ENCODE measurements at regions not wholly inside any gene's neighbourhood (a gene's known extent, or its start where the extent isn't known, plus 50 kb on each side); places are given as distances from the start of the nearest gene placed in this dataset. TPM values are rescaled to one million over a fixed set of nuclear protein-coding genes. Genes with fewer than 3 reads are reported as not detected.
"Not testable (repeated sequence)": the region's sequence is repeated elsewhere in the genome, so short reads cannot be mapped to it uniquely, and the experiment has no call there.

DNA sequence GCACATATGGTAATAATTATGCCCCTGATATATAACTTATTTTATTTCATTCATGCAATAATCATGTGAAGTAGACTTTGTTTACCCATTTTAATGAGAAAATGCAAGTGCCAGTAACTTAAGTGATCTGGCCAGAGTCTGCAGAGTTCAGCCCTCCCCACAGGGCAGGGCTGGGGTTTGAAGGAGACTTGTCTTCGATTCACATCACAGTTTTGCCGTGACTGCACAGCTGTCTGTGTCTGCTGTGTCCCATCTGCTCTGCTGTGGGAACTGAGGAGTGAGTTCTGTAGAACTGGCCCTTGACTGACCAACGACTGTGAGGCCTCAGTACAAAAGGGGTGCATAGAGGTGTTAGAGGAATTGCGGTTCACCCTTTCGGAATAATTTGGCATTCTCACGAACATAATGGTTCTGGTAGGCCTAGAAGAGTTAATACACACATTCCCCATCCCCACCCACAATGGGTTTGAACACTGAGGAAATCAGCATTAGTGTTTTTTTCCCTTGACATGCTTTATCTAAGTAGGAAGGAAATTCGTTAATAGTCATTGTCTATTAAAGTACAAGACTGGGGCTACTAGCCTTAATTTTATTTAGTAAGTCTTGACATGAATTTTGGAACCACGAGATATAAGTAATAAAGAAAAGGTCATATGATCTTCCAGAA lies 113.6 kb upstream of the MON1B start:
- intact Hi-C loops (cut with DNase I) = no loop called here
- no peak for DNase-seq
- ATAC-seq (ENCODE audit: poor library complexity) = no peak

DNA sequence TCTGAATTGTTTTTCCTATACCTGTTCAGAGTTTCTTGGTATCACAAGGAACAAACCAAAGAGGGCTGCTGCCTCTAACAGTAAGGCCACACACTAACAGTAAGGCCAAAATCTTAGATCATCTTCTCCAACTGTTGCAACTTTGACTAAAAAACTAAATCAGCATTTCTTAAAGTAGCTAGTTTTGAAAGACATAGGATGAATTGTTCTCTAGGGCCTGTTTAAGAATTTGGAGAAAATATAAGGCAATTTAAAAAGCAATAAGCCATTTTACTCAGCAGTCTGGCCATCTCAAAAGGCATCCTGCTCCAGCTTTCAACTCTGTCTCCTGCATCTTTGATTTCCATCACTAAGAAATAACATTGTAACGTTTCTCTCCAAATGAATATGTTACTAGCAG lies 105.0 kb upstream of the MON1B start:
- ATAC-seq (ENCODE audit: poor library complexity) (no peak), DNase-seq (no peak)
- intact Hi-C loops (cut with DNase I) = no loop called here

DNA sequence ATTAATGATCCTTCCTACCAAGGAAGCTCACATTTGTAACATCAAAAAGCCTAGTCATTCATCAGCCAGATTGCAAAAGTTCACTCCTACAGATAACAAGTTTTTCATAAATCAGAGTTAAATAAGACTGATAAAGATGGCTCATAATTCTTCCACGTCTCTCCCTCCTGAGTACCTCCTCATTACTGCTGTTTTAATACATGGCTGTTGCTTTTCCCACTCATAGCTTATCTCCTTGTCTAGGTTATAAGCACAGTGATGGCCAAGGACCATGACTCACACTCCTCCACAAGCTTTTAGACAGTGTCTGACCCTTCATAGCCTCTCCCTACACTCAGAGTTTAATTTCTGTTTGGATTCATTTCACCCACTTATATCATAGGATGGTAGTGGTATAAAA lies 100.9 kb upstream of the MON1B start:
- intact Hi-C loops (cut with DNase I) = no loop called here

DNA sequence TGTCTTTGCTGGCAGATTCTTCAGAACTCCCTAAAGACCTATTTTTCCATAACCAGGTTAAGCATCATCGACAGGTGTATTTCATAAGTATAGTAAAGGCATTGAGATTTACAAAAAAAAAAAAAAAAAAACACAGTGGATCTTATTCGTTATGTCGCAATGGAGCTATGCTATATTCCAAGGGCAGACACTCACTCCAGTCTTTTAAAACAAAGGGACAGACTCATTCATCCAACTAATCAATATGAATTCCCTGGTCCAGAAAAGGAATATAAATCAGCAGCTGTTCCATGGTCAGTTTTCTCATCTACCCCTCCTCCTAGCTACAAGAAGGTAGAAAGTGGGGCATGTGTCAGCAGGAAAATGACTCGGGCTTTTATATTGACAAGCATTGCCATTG lies 97.7 kb upstream of the MON1B start:
- no peak for ATAC-seq (ENCODE audit: poor library complexity)
- intact Hi-C loops (cut with DNase I) = no loop called here

More for the DNA sequence above, 100.9 kb upstream of the MON1B start:
- ATAC-seq (ENCODE audit: poor library complexity) = no peak
- no peak for DNase-seq

DNA sequence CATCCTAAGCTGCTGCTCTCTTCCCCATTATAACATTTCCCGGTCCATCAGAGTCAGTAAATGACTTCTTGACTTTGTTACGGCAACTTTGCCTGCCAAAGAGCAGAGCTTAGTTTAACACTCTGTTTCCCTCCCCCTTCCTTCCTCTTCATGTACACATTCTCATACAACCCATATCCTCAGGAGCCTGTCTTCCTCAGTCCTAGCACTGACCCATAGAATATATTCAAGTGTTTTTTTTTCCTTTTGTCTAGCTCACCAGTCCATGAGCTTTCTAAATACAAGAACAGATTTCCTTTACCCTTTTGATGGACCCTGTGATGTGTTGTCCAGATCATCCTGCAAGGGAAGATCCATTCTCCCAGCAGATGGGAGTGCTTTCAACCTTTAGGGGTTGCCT lies 97.0 kb upstream of the MON1B start:
- ATAC-seq (ENCODE audit: poor library complexity) = no peak
- intact Hi-C loops (cut with DNase I) = no loop called here
- DNase-seq = no peak

More for the DNA sequence above, 97.7 kb upstream of the MON1B start:
- DNase-seq = no peak

DNA sequence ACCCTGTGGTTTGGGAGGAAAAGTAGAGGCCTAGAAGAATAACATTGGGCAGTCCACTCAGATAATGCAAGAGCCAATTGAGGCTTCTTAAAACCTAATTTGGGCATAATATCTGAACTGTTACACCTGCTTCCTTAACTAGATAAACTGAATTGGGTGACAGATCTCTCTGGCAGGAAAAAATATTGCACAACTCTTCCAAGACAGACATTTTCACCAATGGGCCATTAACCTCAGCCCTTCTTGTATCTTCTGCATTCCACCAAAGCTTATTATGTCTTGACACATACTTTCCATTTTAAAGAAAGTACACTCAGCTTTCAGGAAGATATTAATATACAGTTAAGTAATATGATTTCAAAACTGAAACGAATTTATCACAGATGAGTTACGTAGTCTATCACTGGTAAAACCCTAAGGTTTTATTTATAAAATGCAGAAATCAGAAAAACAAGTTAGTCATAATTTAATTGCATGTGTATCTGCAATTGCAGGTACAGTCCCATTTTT lies 79.9 kb upstream of the MON1B start:
- DNase-seq = no peak
- intact Hi-C loops (cut with DNase I) = no loop called here
- ATAC-seq (ENCODE audit: poor library complexity) = no peak

DNA sequence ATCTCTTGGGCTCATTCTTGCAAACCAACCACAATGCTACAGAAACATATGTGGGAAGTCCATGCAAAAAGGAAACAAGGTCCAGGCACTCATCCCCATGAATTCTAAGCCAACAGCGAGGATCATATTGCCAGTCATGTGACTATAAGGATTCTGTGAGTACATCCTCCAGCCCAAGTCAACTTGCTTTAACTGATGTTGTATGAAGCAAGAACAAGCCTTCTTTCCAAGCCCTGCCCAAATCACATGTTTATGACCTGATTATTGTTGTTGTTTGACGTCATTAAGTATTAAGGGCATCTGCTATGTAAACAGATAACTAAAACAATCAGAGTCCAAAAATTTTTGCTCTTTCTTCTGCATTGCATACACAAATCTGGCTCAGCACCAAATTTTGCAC lies 78.2 kb upstream of the MON1B start:
- no peak for ATAC-seq (ENCODE audit: poor library complexity)
- no peak for DNase-seq
- intact Hi-C loops (cut with DNase I) = no loop called here

DNA sequence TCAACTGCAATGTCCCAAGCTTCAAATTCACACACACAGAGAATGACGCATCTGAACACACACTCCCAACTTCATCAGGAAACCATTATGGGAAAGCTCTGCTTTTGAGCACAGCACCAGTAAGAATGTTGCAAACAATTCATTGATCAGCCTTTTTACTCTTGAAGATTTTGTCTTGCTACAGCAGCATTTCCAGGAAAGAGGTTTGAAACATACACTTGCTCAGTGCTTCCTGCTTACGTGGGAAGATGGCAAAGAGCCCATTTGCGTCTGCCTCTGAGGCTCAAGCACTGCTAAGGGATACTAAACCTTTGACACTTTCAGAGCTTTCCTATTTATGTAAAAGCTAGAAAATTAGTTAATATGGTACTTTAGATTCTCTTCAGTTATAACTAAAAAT lies 77.2 kb upstream of the MON1B start:
- no peak for DNase-seq
- no peak for ATAC-seq (ENCODE audit: poor library complexity)
- intact Hi-C loops (cut with DNase I) = no loop called here

DNA sequence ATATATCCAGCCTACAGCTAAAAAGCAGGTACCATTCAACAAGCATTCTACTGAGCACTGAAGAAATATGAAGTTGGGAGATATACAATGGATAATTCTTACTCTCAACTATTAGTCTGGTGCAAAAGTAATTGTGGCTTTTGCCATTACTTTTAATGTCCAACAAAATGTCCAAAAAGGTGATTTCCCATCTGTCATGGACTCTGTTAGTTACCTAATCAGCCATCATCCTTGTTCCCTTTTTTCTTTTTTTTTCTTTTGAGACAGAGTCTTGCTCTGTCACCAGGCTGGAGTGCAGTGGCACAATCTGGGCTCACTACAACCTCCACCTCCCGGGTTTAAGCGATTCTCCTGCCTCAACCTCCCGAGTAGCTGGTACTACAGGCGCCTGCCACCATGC lies 76.6 kb upstream of the MON1B start:
- intact Hi-C loops (cut with DNase I); ATAC-seq (ENCODE audit: poor library complexity); DNase-seq: not testable (repeated sequence)

DNA sequence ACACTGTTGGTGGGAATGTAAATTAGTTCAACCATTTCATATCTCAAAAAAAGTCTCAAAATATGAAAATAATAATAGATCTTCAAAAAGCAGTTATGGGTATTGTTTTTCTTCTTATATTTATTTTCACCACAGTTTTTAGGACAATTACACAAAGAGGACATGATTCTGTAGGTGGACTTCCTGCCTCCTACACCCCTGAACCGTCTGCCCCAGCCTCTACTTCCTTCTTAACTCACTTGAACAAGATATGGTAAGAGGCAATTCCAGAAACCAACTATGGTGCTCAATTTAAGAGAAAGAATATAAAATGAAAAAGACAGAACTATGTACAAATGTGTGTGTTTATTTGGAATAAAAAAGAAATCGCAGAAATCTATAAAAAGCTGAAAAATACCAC lies 74.1 kb upstream of the MON1B start:
- intact Hi-C loops (cut with DNase I) = no loop called here
- DNase-seq (no peak), ATAC-seq (ENCODE audit: poor library complexity) (no peak)

DNA sequence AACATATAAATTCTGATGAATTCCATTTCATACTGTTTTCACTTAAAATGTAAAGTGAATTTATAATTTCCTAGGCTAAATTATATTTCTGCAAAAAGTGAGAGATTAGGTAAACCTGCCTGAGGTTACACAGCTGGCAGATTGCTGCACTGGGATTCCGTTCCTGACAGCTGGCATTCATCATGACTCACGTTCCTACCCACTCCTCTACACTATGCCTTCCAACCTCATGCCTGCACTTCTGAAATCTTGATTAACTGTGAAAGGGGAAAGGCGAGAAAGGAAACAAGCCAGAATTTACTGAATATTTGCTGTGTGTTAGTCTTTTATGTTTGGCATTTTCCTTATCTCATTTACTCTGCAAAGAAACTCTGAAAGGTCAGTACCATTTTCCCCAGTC lies 73.3 kb upstream of the MON1B start:
- DNase-seq (no peak), ATAC-seq (ENCODE audit: poor library complexity) (no peak)
- intact Hi-C loops (cut with DNase I) = no loop called here

DNA sequence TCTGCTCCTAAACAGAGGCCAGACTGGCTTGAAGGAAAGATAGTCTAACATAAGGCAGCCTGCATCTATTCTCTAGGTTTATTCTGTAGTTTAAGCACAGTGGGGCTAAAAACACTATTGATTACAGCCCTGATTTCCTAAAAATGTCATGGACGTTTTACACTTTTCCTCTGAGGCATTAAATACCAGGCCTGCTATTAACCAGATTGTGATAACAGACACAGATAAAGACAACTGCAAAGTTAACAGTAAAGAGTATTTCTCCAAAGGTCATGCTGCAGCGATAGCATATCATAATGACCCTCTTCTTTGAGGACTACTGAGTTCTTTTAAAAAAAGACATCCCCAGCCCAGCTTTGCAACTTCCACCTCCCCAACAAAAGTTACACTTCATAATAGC lies 59.6 kb upstream of the MON1B start:
- intact Hi-C loops (cut with DNase I) = no loop called here
- ATAC-seq (ENCODE audit: poor library complexity) (no peak), DNase-seq (no peak)

DNA sequence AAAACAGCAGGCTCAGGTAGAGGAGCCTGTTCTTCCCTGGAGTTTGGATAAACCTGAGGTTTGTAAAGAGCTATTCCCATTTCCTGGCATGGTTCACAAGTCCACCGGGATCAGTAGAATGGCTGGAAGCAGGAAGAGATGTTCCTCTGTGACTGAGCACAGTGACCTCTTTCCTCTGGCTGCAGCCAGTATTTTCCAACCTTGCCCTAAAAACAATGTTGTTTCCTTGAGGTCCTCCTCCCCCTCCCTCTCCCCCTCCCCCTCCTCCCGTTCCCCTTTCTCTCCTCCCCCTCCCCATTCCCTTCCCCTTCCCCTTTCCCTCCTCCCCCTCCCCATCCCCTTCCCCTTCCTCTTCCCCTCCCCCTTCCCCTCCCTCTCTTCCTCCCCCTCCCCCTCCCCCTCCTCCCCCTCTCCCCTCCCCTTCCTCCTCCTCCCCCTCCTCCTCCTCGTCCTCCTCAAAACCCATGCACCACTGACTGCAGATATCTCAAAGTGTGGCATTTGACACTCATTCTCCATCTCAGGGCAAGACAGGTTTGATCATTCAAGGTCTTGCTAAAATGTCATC lies 58.9 kb upstream of the MON1B start:
- DNase-seq = no peak
- intact Hi-C loops (cut with DNase I) = no loop called here
- ATAC-seq (ENCODE audit: poor library complexity) = no peak

DNA sequence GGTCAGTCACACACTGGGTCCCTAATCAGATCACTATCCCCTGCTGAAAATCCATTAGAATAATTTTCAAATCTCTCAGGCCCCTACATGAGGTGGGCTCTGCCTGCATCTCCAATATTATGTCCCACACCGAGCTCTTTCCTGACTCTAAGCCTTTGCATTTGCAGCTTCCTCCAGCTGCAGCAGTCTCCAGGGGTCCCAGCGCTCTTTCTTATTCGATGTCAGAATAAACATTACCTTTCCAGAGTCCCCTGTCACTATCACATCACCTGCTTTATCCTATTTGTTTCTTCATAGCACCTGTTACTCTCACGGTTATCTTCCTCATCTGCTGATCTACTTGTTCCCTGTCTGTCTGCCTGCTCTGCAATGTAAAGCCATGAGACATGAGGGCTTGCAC lies 57.3 kb upstream of the MON1B start:
- intact Hi-C loops (cut with DNase I) = no loop called here
- DNase-seq (no peak), ATAC-seq (ENCODE audit: poor library complexity) (no peak)

DNA sequence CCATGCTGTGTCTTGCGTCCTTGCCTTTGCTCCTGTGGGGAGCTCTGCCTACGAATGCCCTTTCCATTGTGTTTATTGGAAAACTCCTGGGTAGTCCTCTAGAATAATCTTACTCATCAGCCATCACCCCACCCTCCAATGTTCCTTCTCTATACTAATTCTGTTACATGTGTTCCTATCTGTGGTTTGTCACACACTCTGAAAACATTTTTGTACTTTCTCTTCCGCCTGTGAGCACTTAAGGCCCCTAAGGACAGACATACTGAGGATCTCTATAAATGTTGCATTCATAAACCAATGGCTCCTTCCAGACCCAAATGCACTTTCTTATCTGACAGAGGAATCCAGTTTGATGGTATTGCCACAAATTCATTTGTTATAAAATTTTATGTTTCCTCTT lies 53.9 kb upstream of the MON1B start:
- DNase-seq (no peak), ATAC-seq (ENCODE audit: poor library complexity) (no peak)
- intact Hi-C loops (cut with DNase I) = no loop called here

Small RNA genes in the stretch of these regions (microRNA-seq; reads per million reads assigned to microRNA genes)
- gene MIR4719 = not detected
